ENCODE measurements at regions not wholly inside any gene's neighbourhood (a gene's known extent, or its start where the extent isn't known, plus 50 kb on each side); places are given as distances from the start of the nearest gene placed in this dataset.

- H4K20me1 ChIP-seq (ENCODE audit: insufficient read depth) = no peaks in the 10 kb centered on the region
- H2AFZ ChIP-seq (ENCODE audit: low read depth, low read length, poor library complexity, severe bottlenecking) = no peak overlapping the region
- ChIA-PET POLR2A (no interaction called here), RAD21 (ENCODE audit: low non-redundant PET in 1 of 2, low total read pairs in 2 of 2, uncharacterized antibody in 2 of 2, unreplicated experiment in 2 of 2) (no interaction called here), CTCF (no interaction called here)
- ATAC-seq (no peak), DNase-seq (ENCODE audit: low read depth, low spot score) (no peak)
- no peaks in the 10 kb centered on the region for H3K27me3 ChIP-seq (ENCODE audit: insufficient read depth, low read length)
- peaks cover 0 to 6% of the 10 kb centered on the region in 2 experiments; a peak in 2 of 4 replicates for H3K4me1 ChIP-seq (ENCODE audit: control insufficient read depth in 1 of 2, insufficient read depth in 2 of 2, low read length in 2 of 2)
- no TSS peak for BruUV-seq (replicated peaks)
- no peak overlapping the region for H3K27ac ChIP-seq (ENCODE audit: low read depth, low read length)
- H3K36me3 ChIP-seq (ENCODE audit: control insufficient read depth in 1 of 2, insufficient read depth in 2 of 2, low read length in 2 of 2) = no peaks in the 10 kb centered on the region
- no peaks in the 10 kb centered on the region for H3K79me2 ChIP-seq (ENCODE audit: insufficient read depth, low read length)
- H3K9me3 ChIP-seq (ENCODE audit: control insufficient read depth in 1 of 2, insufficient read depth in 1 of 2, low read depth in 1 of 2, low read length in 2 of 2) = no peaks in the 10 kb centered on the region; a peak in 1 of 4 replicates
- TF ChIP-seq RAD21 (IDR thresholded peaks at IDR 0.05; ENCODE audit: low read depth) (no peak), EGR1 (IDR thresholded peaks at IDR 0.05; ENCODE audit: low read depth) (no peak), SRF (IDR thresholded peaks at IDR 0.05; ENCODE audit: low read depth) (no peak), CTCF (IDR thresholded peaks at IDR 0.05 in 2 of 3, conservative IDR thresholded peaks at IDR 0.05 in 1 of 3; ENCODE audit: borderline replicate concordance in 1 of 3, insufficient read depth in 1 of 3, low read depth in 2 of 3, low read length in 2 of 3) (no peak), POLR2AphosphoS5 (IDR thresholded peaks at IDR 0.05; ENCODE audit: low read depth, low read length) (no peak), CBX3 (IDR thresholded peaks at IDR 0.05; ENCODE audit: low read depth) (no peak), EZH2 (IDR thresholded peaks at IDR 0.05) (no peak), ZFX (IDR thresholded peaks at IDR 0.05) (no peak), ZNF274 (IDR thresholded peaks at IDR 0.05; ENCODE audit: low read depth, low read length) (no peak), EZH2phosphoT487 (IDR thresholded peaks at IDR 0.05; ENCODE audit: borderline replicate concordance) (no peak), ZBTB33 (IDR thresholded peaks at IDR 0.05; ENCODE audit: extremely low read depth, insufficient replicate concordance, low read length) (no peak), MAX (IDR thresholded peaks at IDR 0.05) (no peak), FOSL1 (IDR thresholded peaks at IDR 0.05; ENCODE audit: low read depth) (no peak), CEBPB (IDR thresholded peaks at IDR 0.05; ENCODE audit: low read depth) (no peak), ELF1 (IDR thresholded peaks at IDR 0.05; ENCODE audit: borderline replicate concordance, low read depth) (no peak), POLR2A (IDR thresholded peaks at IDR 0.05; ENCODE audit: borderline replicate concordance, extremely low read depth, insufficient read depth, insufficient read length) (no peak), ATF3 (IDR thresholded peaks at IDR 0.05) (no peak), YY1 (IDR thresholded peaks at IDR 0.05; ENCODE audit: extremely low read depth, insufficient replicate concordance, low read depth, low read length) (no peak)
- H3K4me3 ChIP-seq (replicated peaks in 1 of 2; ENCODE audit: low read depth in 1 of 2, low read length in 2 of 2) = no peak overlapping the region
- H3K4me2 ChIP-seq (ENCODE audit: low read length) = no peak overlapping the region
- intact Hi-C loops (cut with micrococcal nuclease) = no loop called here
- H3K9me2 ChIP-seq (ENCODE audit: insufficient read depth) = no peaks in the 10 kb centered on the region
- no peak overlapping the region for H3K9ac ChIP-seq (ENCODE audit: low read length)
These were observed 445.9 kb downstream of the BRD1 start for GRCh38 chr22:49381595-49382450.
